HepG2 (cell line): ENCODE measurements at regions not wholly inside any gene's neighbourhood (a gene's known extent, or its start where the extent isn't known, plus 50 kb on each side); places are given as distances from the start of the nearest gene placed in this dataset.

Source experiments
- ATAC-seq: fragments of 200-7000 bp; cut with Tn5 transposase; 3 replicates; pipeline ENCODE4 v1.9.1; 2020; ENCODE audit warnings: mild to moderate bottlenecking, moderate library complexity
- BruUV-seq: library from RNA; stranded (reverse); fragments of 400-500 nt; replicated peaks from 2 replicates; lab custom pipeline; 2021; lab: Mats Ljungman, UMichigan
- CTCF ChIA-PET: fragments of 300-600 bp; formaldehyde crosslinking; extraction: SDS; loops from one replicate; lab custom pipeline; 2021; ENCODE audit warnings: low total read pairs, inconsistent platforms, low intra/inter-chr PET ratio; lab: Yijun Ruan, JAX
- POLR2A ChIA-PET: fragments of 350-600 bp; sonication (Branson Sonifier 250); formaldehyde crosslinking; loops from one replicate; lab custom pipeline; 2020; ENCODE audit warnings: antibody characterized with exemption, inconsistent platforms; lab: Yijun Ruan, JAX
- DNase-seq: peaks from one replicate; pipeline ENCODE4 v3.0.0-alpha.2; 2015; ENCODE audit warnings: low spot score
- FAIRE-seq: peaks from 3 replicates; lab custom pipeline; 2011; peaks lifted over from hg19 to GRCh38; lab: Jason Lieb, UNC
- H2AFZ ChIP-seq: one replicate; pipeline ENCODE4 v1.6.1; 2011; ENCODE audit warnings: low read length, inconsistent platforms
- H3K27ac ChIP-seq: fragments of 300-600 bp; 3 replicates; pipeline ENCODE4 v1.8.0; 2011; ENCODE audit warnings: mixed run types, mild to moderate bottlenecking, mixed read lengths, low read length, inconsistent platforms; ENCODE audit not compliant: insufficient read depth; ENCODE audit errors: extremely low read length
- H3K27me3 ChIP-seq, 2 experiments: fragments of 200-600 bp in 1 of 2; 2 replicates in 1 of 2; 3 replicates in 1 of 2; pipeline versions ENCODE4 v1.6.0 to v1.8.0; 2011; ENCODE audit warnings: low read length in 2 of 2, mild to moderate bottlenecking in 2 of 2, moderate library complexity in 2 of 2, inconsistent platforms in 1 of 2; ENCODE audit not compliant: insufficient read depth in 2 of 2, control insufficient read depth in 1 of 2
- H3K36me3 ChIP-seq, 2 experiments: fragments of 200-600 bp in 1 of 2; replicated peaks in 1 of 2; 2 replicates in 1 of 2; 3 replicates in 1 of 2; pipeline versions ENCODE4 v1.5.1 to v1.8.0; 2011; ENCODE audit warnings: low read length in 2 of 2, inconsistent platforms in 1 of 2; ENCODE audit not compliant: insufficient read depth in 2 of 2, control insufficient read depth in 1 of 2
- H3K4me1 ChIP-seq: 2 replicates; pipeline ENCODE4 v1.5.1; 2012; ENCODE audit warnings: low read length, inconsistent platforms; ENCODE audit not compliant: insufficient read depth
- H3K4me2 ChIP-seq: 2 replicates; pipeline ENCODE4 v1.6.0; 2011; ENCODE audit warnings: low read depth, low read length, inconsistent platforms
- H3K4me3 ChIP-seq, 3 experiments: fragments of 200-600 bp in 1 of 3; sonication (generic), shearing (Covaris generic) in 1 of 3; replicated peaks in 1 of 3; 2 replicates each; pipeline ENCODE4 v1.5.1; 2011 to 2016; ENCODE audit warnings: low read length in 3 of 3, inconsistent platforms in 2 of 3, low read depth in 2 of 3, mild to moderate bottlenecking in 2 of 3, control low read depth in 1 of 3, mixed read lengths in 1 of 3; ENCODE audit not compliant: insufficient read depth in 1 of 3
- H3K79me2 ChIP-seq: one replicate; pipeline ENCODE4 v1.6.1; 2011; ENCODE audit warnings: low read length, inconsistent platforms; ENCODE audit not compliant: insufficient read depth
- H3K9ac ChIP-seq: 2 replicates; pipeline ENCODE4 v1.6.0; 2011; ENCODE audit warnings: mild to moderate bottlenecking, low read depth, low read length, inconsistent platforms; ENCODE audit not compliant: insufficient read depth
- H3K9me3 ChIP-seq: 2 replicates; pipeline ENCODE4 v1.5.1; 2012; ENCODE audit warnings: mild to moderate bottlenecking, low read length
- H4K20me1 ChIP-seq: 2 replicates; pipeline ENCODE4 v1.6.0; 2011; ENCODE audit warnings: inconsistent platforms, mild to moderate bottlenecking, low read length, moderate library complexity; ENCODE audit not compliant: insufficient read depth
- BCL3 ChIP-seq: sonication (generic); formaldehyde crosslinking; IDR thresholded peaks from 2 replicates; pipeline ENCODE4 v1.5.1; 2020; ENCODE audit warnings: mild to moderate bottlenecking, missing genetic modification reagents, moderate library complexity
- CREB1 ChIP-seq, 2 experiments: fragments of 450-650 bp in 1 of 2; IDR thresholded peaks; 2 replicates each; pipeline ENCODE4 v1.6.1; 2016 to 2017; ENCODE audit warnings: control low read depth in 1 of 2, mild to moderate bottlenecking in 1 of 2, missing compliant biosample characterization in 1 of 2, missing genetic modification characterization in 1 of 2
- HMGXB3 ChIP-seq: sonication (generic); formaldehyde crosslinking; IDR thresholded peaks from 2 replicates; pipeline ENCODE4 v1.4.0; 2020; ENCODE audit warnings: missing genetic modification reagents, borderline replicate concordance
- SIX1 ChIP-seq: sonication (generic); formaldehyde crosslinking; IDR thresholded peaks from 2 replicates; pipeline ENCODE4 v1.4.0; 2020; ENCODE audit warnings: missing genetic modification reagents, borderline replicate concordance
- TARDBP ChIP-seq: sonication (generic); formaldehyde crosslinking; IDR thresholded peaks from 2 replicates; pipeline ENCODE4 v1.8.0; 2022; ENCODE audit warnings: mild to moderate bottlenecking, missing genetic modification reagents
- THYN1 ChIP-seq: sonication (generic); formaldehyde crosslinking; IDR thresholded peaks from 2 replicates; pipeline ENCODE4 v1.8.1; 2023; ENCODE audit warnings: low read depth, mild to moderate bottlenecking, moderate library complexity, missing genetic modification reagents, borderline replicate concordance
- ZNF10 ChIP-seq: sonication (generic); formaldehyde crosslinking; IDR thresholded peaks from 2 replicates; pipeline ENCODE4 v1.4.0; 2020; ENCODE audit warnings: mild to moderate bottlenecking, low read depth, missing genetic modification reagents, borderline replicate concordance
- ZNF143 ChIP-seq: sonication (generic); formaldehyde crosslinking; IDR thresholded peaks from 2 replicates; pipeline ENCODE4 v1.4.0; 2020; ENCODE audit warnings: missing genetic modification reagents
- ZNF275 ChIP-seq: sonication (generic); formaldehyde crosslinking; IDR thresholded peaks from 2 replicates; pipeline ENCODE4 v1.8.0; 2022; ENCODE audit warnings: missing genetic modification reagents, mild to moderate bottlenecking, inconsistent platforms, borderline replicate concordance
- ZNF276 ChIP-seq: sonication (generic); formaldehyde crosslinking; IDR thresholded peaks from 2 replicates; pipeline ENCODE4 v1.4.0; 2020; ENCODE audit warnings: mild to moderate bottlenecking, low read depth, missing genetic modification reagents
- ZSCAN22 ChIP-seq: sonication (generic); formaldehyde crosslinking; IDR thresholded peaks from 2 replicates; pipeline ENCODE4 v1.4.0; 2020; ENCODE audit warnings: mild to moderate bottlenecking, missing genetic modification reagents
- WGBS: methylation state at CpG from one replicate; pipeline ENCODE4 v1.1.6; 2017; ENCODE audit warnings: low lambda C conversion rate; 5-methylcytosine and 5-hydroxymethylcytosine counted together
- in situ Hi-C: cut with HindIII; loops from 2 replicates; pipeline ENCODE4 v1.10.0; 2017; ENCODE audit warnings: low pct_unique_long_range_greater_than_20kb; ENCODE audit not compliant: extremely low pct_ligation_motif_present
- intact Hi-C: fragments of 100-400 bp; cut with micrococcal nuclease; formaldehyde crosslinking; loops from one replicate; pipeline ENCODE4 v1.10.0; 2022; ENCODE audit not compliant: unreplicated experiment

GRCh38 chr4:31185014-31185585 is 464.9 kb downstream of the PCDH7 start:
- H3K4me2 ChIP-seq, result no peak overlapping the region
- H2AFZ ChIP-seq, result no peak overlapping the region
- intact Hi-C loops, result no loop called here
- no TSS peak for BruUV-seq
- ChIA-PET POLR2A (no interaction called here), CTCF (no interaction called here)
- ATAC-seq (no peak), FAIRE-seq (no peak), DNase-seq (no peak)
- H4K20me1 ChIP-seq, result no peaks in the 10 kb centered on the region
- H3K4me3 ChIP-seq, result no peak overlapping the region
- no peaks in the 10 kb centered on the region for H3K79me2 ChIP-seq
- no peaks in the 10 kb centered on the region for H3K4me1 ChIP-seq
- H3K9ac ChIP-seq, result no peak overlapping the region
- no peaks in the 10 kb centered on the region for H3K27me3 ChIP-seq
- no peaks in the 10 kb centered on the region for H3K36me3 ChIP-seq
- H3K9me3 ChIP-seq, result no peaks in the 10 kb centered on the region
- in situ Hi-C loops, result no loop called here
- H3K27ac ChIP-seq, result no peak overlapping the region
- WGBS, result 38% methylated on average over 10 of the region's 28 CpGs
- TF ChIP-seq ZNF143 (CRISPR knock-in tag), result no peak
- no peak for TF ChIP-seq ZNF275 (CRISPR knock-in tag)
- no peak for TF ChIP-seq TARDBP
- no peak for TF ChIP-seq ZNF10 (CRISPR knock-in tag)
- TF ChIP-seq SIX1 (CRISPR knock-in tag), result no peak
- no peak for TF ChIP-seq THYN1 (CRISPR knock-in tag)
- TF ChIP-seq CREB1 (IDR thresholded peaks at IDR 0.05), result no peak
- no peak for TF ChIP-seq CREB1 (CRISPR knock-in tag; IDR thresholded peaks at IDR 0.05)
- no peak for TF ChIP-seq ZSCAN22
- no peak for TF ChIP-seq BCL3 (CRISPR knock-in tag)
- no peak for TF ChIP-seq HMGXB3 (CRISPR knock-in tag)
- TF ChIP-seq ZNF276 (CRISPR knock-in tag), result no peak
